ENCODE measurements at regions not wholly inside any gene's neighbourhood (a gene's known extent, or its start where the extent isn't known, plus 50 kb on each side); places are given as distances from the start of the nearest gene placed in this dataset.

DNA sequence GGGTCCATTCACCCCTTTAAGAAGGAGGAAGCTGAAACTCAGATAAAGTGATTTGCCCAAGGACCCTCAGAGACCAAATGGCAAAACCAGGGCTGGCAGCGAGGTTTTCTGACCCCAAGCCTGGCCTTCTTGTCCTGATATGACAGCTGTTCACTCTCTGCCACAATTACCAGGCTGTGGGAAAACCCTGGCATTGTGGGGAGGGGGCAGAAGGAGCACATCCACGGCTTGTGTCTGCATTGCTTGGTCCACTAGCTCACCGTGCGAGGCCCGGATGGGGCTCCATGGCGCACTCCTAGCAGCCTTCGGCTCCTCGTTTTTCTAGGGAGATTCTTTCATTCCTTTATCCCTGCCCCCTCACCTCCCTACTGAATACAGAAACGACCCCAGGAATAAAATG lies 143.4 kb upstream of the SIX2 start:
- Histone ChIP-seq H3K4me1 (no peaks in the 10 kb centered on the region), H3K27me3 (peaks cover 0 to 6% (median 0%) of the 10 kb centered on the region in 9 donors), H3K9me3 (peaks cover 0 to 22% (median 12%) of the 10 kb centered on the region in 12 donors), H3K4me3 (no peak overlapping the region), H3K36me3 (no peaks in the 10 kb centered on the region), H3K27ac (no peak overlapping the region)
- ATAC-seq, result no peak
- 73 to 80% (median 78%) methylated on average over 9 of the region's 9 CpGs for WGBS, 4 donors
- TF ChIP-seq, protein P1, sequence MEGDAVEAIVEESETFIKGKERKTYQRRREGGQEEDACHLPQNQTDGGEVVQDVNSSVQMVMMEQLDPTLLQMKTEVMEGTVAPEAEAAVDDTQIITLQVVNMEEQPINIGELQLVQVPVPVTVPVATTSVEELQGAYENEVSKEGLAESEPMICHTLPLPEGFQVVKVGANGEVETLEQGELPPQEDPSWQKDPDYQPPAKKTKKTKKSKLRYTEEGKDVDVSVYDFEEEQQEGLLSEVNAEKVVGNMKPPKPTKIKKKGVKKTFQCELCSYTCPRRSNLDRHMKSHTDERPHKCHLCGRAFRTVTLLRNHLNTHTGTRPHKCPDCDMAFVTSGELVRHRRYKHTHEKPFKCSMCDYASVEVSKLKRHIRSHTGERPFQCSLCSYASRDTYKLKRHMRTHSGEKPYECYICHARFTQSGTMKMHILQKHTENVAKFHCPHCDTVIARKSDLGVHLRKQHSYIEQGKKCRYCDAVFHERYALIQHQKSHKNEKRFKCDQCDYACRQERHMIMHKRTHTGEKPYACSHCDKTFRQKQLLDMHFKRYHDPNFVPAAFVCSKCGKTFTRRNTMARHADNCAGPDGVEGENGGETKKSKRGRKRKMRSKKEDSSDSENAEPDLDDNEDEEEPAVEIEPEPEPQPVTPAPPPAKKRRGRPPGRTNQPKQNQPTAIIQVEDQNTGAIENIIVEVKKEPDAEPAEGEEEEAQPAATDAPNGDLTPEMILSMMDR (IDR thresholded peaks at IDR 0.05), result no peak
- TF ChIP-seq POLR2A (IDR thresholded peaks at IDR 0.05), result no peak
- no peak for DNase-seq
- intact Hi-C loops (cut with DNase I), result no loop called here

DNA sequence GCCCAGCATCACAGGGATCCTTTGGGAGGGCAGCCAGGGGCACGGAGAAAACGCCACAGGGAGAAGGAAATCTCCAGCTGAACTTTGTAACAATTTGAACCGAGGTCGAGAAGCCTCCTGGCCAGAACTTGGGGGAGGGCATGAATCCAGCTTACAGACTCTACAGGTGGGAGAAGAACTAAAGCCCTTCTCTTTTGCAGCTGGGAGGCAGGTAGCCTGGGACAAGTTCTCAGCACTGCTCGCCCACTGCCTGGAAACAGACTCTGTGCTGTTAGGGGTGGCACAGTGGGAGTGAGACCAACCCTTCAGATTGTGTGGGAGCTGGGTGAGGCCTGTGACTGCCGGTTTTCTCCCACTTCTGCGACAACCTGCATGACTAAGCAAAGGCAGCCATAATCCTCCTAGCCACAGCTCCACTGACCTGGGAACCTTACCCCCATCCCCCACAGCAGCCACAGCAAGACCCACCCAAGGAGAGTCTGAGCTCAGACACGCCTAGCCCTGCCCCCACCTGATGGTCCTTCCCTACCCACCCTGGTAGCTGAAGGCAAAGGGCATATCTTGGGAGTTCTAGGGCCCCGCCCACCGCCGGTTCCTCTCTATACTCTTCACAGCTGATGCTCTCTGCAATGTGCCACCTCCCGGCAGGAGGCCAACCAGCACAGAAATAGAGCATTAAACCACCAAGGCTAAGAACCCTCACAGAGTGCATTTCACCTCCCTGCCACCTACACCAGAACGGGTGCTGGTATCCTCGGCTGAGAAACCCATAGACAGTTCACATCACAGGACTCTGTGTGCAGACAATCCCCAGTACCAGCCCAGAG lies 136.0 kb upstream of the SIX2 start:
- H3K4me3 ChIP-seq, result no peak overlapping the region
- no peaks in the 10 kb centered on the region for H3K4me1 ChIP-seq
- DNase-seq, result no peak
- no peak overlapping the region for H3K27ac ChIP-seq
- no peaks in the 10 kb centered on the region for H3K36me3 ChIP-seq
- TF ChIP-seq POLR2A (IDR thresholded peaks at IDR 0.05), result no peak
- TF ChIP-seq, protein P1 (IDR thresholded peaks at IDR 0.05), result no peak
- peaks cover 0 to 11% (median 1%) of the 10 kb centered on the region in 12 donors for H3K9me3 ChIP-seq
- WGBS, 4 donors, result 61 to 65% (median 62%) methylated on average over 14 of the region's 14 CpGs
- intact Hi-C loops (cut with DNase I), result no loop called here
- no peak for ATAC-seq
- peaks cover 0 to 50% (median 21%) of the 10 kb centered on the region in 9 donors for H3K27me3 ChIP-seq

DNA sequence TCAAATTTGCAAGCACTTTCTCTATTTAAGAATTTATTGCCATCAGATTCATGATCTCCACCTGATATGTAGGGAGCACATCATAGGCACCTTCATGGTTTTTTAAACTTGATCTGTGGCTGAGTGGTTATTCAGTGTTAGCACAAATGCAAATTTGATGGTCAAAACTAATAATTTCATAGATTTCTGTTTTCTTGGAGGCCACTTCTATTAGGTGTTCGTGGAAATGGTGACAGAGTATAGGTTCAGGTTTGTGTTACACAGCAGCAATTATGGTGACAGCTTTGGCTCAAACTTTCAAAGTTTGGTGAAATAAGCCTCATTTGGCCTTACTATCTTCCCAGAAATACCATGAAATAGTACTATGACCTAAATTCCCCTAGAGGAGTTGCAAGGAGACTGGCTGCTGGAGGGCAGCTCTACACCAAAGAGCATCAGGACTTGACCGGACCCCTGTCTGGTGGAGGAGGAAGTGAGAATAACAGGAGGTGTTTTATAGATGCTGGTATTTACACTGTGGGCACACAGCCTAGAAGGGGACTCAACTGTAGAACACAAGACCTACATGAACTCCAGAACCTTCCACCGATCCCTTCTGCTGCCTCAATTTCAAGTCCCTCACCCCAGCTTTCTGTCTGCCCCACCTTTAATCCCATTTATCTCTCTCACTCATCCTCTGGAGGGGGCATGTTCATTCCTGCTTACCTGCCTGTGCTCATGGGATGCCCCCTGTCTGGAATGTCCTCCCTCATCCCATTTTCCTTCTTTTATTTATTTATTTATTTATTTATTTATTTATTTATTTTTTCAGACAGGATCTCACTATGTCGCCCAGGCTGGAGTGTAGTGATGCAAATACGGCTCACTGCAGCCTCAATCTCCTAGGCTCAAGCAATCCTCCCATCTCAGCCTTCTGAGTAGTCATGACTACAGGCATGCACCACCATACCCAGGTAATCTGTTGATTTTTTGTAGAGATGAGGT lies 132.9 kb upstream of the SIX2 start:
- intact Hi-C loops (cut with DNase I), result no loop called here
- WGBS, 4 donors, result 91 to 93% (median 92%) methylated on average over 5 of the region's 5 CpGs
- no peaks in the 10 kb centered on the region for H3K36me3 ChIP-seq
- ATAC-seq (no peak), DNase-seq (no peak)
- no peak overlapping the region for H3K4me3 ChIP-seq
- TF ChIP-seq POLR2A (IDR thresholded peaks at IDR 0.05), result no peak
- TF ChIP-seq, protein P1 (IDR thresholded peaks at IDR 0.05), result no peak
- H3K27me3 ChIP-seq, result peaks cover 0 to 50% (median 21%) of the 10 kb centered on the region in 9 donors
- no peaks in the 10 kb centered on the region for H3K4me1 ChIP-seq
- H3K27ac ChIP-seq, result no peak overlapping the region
- peaks cover 0 to 3% (median 0%) of the 10 kb centered on the region in 12 donors for H3K9me3 ChIP-seq

DNA sequence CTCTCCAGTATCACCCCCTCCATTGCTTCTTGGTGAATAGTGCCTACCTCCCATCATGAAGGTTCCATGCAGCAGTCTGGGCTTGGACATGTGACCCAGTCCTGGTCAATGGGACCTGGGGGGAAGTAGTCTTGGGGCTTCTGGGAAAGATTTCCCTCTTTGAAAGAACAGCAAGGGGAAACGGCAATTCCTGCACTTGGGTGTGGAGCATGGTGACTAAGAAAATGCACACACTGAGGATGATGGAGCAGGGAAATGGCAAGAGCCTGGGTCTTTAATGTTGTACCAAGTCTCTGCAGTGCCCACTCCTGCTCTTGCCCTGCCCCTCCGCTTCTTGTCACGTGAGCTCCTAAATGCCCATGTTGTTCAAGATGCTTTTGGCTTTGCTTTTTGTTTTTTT lies 131.4 kb upstream of the SIX2 start:
- TF ChIP-seq, protein P1 (IDR thresholded peaks at IDR 0.05), result no peak
- no peak for TF ChIP-seq POLR2A (IDR thresholded peaks at IDR 0.05)
- intact Hi-C loops (cut with DNase I), result no loop called here
- 88 to 96% (median 90%) methylated on average over 3 of the region's 3 CpGs for WGBS, 4 donors
- no peak overlapping the region for H3K4me3 ChIP-seq
- no peak overlapping the region for H3K27ac ChIP-seq
- ATAC-seq (no peak), DNase-seq (no peak)
- H3K9me3 ChIP-seq, result no peaks in the 10 kb centered on the region
- no peaks in the 10 kb centered on the region for H3K36me3 ChIP-seq
- H3K4me1 ChIP-seq, result no peaks in the 10 kb centered on the region
- H3K27me3 ChIP-seq, result peaks cover 0 to 44% (median 20%) of the 10 kb centered on the region in 9 donors

All from heart left ventricle (tissue), 16 donors.